ENCODE measurements at regions not wholly inside any gene's neighbourhood (a gene's known extent, or its start where the extent isn't known, plus 50 kb on each side); places are given as distances from the start of the nearest gene placed in this dataset.

GRCh38 chr3:59641169-59641899 lies 591.5 kb upstream of the CFAP20DC start:
- no peak for TF ChIP-seq CTCF (IDR thresholded peaks at IDR 0.05)
- TF ChIP-seq POLR2A (IDR thresholded peaks at IDR 0.05), result no peak
